Pancreas (tissue), 10 donors: ENCODE measurements at regions not wholly inside any gene's neighbourhood (a gene's known extent, or its start where the extent isn't known, plus 50 kb on each side); places are given as distances from the start of the nearest gene placed in this dataset.
"Not testable (repeated sequence)": the region's sequence is repeated elsewhere in the genome, so short reads cannot be mapped to it uniquely, and the experiment has no call there.

Experiments
- ATAC-seq, 4 donors: fragments of 200-7000 bp; cut with Tn5 transposase; one replicate each; pipeline versions ENCODE4 v1.8.0 to v1.9.1; 2020; ENCODE audit warnings: mild to moderate bottlenecking in 4 of 4, moderate library complexity in 4 of 4
- DNase-seq, 6 donors: peaks; one replicate each; pipeline ENCODE4 v3.0.0-alpha.2; 2020
- FAIRE-seq: peaks from 2 replicates; lab custom pipeline; 2012; peaks lifted over from hg19 to GRCh38; lab: Jason Lieb, UNC
- H3K27ac ChIP-seq, 4 donors: fragments of 200-600 bp; sonication (generic); 1 replicate in 3 of 4; 2 replicates in 1 of 4; pipeline versions ENCODE4 v1.5.0 to v1.8.0; 2020
- H3K27me3 ChIP-seq, 4 donors: fragments of 200-600 bp; one replicate each; pipeline ENCODE4 v1.8.0; 2021
- H3K36me3 ChIP-seq, 3 donors: fragments of 200-600 bp; sonication (generic) in 1 of 3; one replicate each; pipeline versions ENCODE4 v1.5.0 to v1.8.0; 2020 to 2021
- H3K4me1 ChIP-seq, 3 donors: fragments of 200-600 bp; one replicate each; pipeline ENCODE4 v1.8.0; 2021
- H3K4me3 ChIP-seq, 4 donors: fragments of 200-600 bp; sonication (generic) in 2 of 4; one replicate each; pipeline versions ENCODE4 v1.5.0 to v1.8.0; 2020 to 2021
- H3K9me3 ChIP-seq, 4 donors: fragments of 200-600 bp; one replicate each; pipeline ENCODE4 v1.8.0; 2021
- WGBS, 2 donors: extraction: QIAGEN DNeasy Blood & Tissue Kit; methylation state at CpG; one replicate each; pipeline ENCODE4 v1.1.7; 2013; 5-methylcytosine and 5-hydroxymethylcytosine counted together
- intact Hi-C, 3 donors: fragments of 100-400 bp; cut with DNase I; formaldehyde crosslinking; loops; one replicate each; pipeline versions ENCODE4 v1.11.1 to v1.14.2; 2022
- TF ChIP-seq, protein P1 (sequence below), 4 donors: fragments of 200-600 bp; sonication (generic) in 3 of 4; IDR thresholded peaks; one replicate each; pipeline versions ENCODE4 v1.5.0 to v1.8.0; 2021; ENCODE audit warnings: antibody characterized with exemption in 4 of 4
- donor health status: healthy with polysubstance abuse.
- donor health status: DM: no; HTN: no; CAD: no; lungs with moderate emphysema.
- donor health status: DM: no; HTN: no; CAD: no.
- donor health status: control.
- donor health status: control.
- donor health status: Bipolar disorder and iron deficiency.
- donor health status: DM: yes; HTN: yes; CAD: no.
- donor health status: DM: no; HTN: no; CAD: no.
- donor health status: DM: no; HTN: no; CAD: no.
- donor health status: DM: yes; HTN: yes; CAD: no.

DNA sequence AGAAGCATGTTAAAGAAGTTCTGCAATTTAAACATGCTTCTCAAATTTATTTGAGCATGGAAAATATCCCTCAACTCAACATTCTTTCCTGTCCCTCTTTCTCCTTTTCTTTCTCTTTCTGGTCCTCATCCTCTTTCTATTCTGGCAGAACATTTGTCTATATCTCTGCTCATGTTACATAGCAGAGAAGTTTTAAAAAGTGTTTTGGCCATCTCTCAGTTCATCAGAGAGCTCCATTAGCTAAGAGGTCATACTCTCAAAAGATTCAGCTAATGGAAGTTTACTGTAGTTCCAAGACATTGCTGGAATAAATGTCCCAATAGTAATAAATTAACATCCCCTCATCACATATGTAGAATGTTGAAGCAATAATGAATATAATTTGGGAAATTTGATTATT is 53.5 kb downstream of the XCL2 start:
- no peak overlapping the region for H3K27ac ChIP-seq
- H3K4me3 ChIP-seq: no peak overlapping the region
- ATAC-seq (no peak), FAIRE-seq (no peak), DNase-seq (no peak)
- H3K27me3 ChIP-seq: no peaks in the 10 kb centered on the region
- no peaks in the 10 kb centered on the region for H3K36me3 ChIP-seq
- TF ChIP-seq, protein P1, sequence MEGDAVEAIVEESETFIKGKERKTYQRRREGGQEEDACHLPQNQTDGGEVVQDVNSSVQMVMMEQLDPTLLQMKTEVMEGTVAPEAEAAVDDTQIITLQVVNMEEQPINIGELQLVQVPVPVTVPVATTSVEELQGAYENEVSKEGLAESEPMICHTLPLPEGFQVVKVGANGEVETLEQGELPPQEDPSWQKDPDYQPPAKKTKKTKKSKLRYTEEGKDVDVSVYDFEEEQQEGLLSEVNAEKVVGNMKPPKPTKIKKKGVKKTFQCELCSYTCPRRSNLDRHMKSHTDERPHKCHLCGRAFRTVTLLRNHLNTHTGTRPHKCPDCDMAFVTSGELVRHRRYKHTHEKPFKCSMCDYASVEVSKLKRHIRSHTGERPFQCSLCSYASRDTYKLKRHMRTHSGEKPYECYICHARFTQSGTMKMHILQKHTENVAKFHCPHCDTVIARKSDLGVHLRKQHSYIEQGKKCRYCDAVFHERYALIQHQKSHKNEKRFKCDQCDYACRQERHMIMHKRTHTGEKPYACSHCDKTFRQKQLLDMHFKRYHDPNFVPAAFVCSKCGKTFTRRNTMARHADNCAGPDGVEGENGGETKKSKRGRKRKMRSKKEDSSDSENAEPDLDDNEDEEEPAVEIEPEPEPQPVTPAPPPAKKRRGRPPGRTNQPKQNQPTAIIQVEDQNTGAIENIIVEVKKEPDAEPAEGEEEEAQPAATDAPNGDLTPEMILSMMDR (IDR thresholded peaks at IDR 0.05): no peak
- no peaks in the 10 kb centered on the region for H3K9me3 ChIP-seq
- intact Hi-C loops: no loop called here
- peaks cover 0 to 8% (median 5%) of the 10 kb centered on the region in 3 donors for H3K4me1 ChIP-seq

DNA sequence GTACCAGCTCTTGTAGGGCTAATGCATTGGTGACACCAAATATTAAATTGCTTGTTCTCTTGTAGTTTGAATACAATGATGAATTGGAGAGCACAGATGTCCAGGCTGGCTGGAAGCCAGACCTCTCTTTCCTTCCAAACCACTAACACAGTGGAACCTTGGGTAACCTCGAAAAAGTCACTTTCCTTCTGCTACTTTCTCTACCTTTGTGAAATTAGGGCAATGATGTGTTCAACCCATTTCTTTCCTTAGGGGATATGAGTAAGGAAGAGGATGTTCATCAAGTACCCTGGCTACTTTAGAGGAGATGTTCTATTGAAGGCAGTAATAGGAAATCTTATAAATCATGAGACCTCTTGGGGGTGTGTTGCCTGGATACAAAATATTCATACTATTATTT is 55.7 kb downstream of the XCL2 start:
- Histone ChIP-seq H3K36me3 (no peaks in the 10 kb centered on the region), H3K4me3 (no peak overlapping the region), H3K9me3 (no peaks in the 10 kb centered on the region), H3K27ac (no peak overlapping the region), H3K4me1 (peaks cover 6 to 14% (median 11%) of the 10 kb centered on the region in 3 donors), H3K27me3 (no peaks in the 10 kb centered on the region)
- peak in 1 of 6 donors; percentile 32 for DNase-seq
- TF ChIP-seq, protein P1 (IDR thresholded peaks at IDR 0.05): no peak
- FAIRE-seq: no peak
- intact Hi-C loops: no loop called here
- ATAC-seq: peak in 2 of 4 donors; percentile 48 to 58
- WGBS, 2 donors: 20 to 21% methylated on average over 1 of the region's 1 CpG

DNA sequence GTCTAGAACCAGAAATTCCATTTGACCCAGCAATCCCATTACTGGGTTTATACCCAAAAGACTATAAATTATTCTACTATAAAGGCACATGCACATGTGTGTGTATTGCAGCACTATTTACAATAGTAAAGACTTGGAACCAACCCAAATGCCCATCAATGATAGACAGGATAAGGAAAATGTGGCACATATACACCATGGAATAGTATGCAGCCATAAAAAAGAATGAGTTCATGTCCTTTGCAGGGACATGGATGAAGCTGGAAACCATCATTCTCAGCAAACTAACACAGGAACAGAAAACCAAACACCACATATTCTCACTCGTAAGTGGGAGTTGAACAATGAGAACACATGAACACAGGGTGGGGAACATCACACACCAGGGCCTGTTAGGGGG is 57.0 kb downstream of the XCL2 start:
- H3K4me3 ChIP-seq, ATAC-seq, intact Hi-C loops, FAIRE-seq, H3K36me3 ChIP-seq, H3K27me3 ChIP-seq, DNase-seq, H3K27ac ChIP-seq, H3K9me3 ChIP-seq: not testable (repeated sequence)
- 95 to 100% methylated on average over 1 of the region's 1 CpG for WGBS, 2 donors
- peaks cover 7 to 17% (median 15%) of the 10 kb centered on the region in 3 donors for H3K4me1 ChIP-seq

DNA sequence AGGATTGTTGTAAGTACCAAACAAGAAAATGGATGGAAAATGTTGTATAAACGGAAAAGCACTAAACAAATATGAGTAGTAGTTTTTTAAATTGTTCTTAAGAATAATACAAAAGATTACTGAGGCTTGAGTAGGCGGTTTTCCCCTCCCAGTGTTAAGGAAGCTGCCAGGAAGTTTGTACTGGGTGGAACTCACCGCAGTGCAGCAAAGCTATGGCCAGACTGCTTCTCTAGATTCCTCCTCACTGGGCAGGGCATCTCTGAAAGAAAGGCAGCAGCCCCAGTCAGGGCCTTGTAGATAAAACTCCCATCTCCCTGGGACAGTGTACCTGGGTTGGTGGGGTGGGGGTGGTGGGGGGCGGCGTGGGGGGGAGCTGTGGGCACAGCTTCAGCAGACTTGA is 58.7 kb downstream of the XCL2 start:
- Histone ChIP-seq H3K36me3 (no peaks in the 10 kb centered on the region), H3K4me1 (peaks cover 7 to 23% (median 18%) of the 10 kb centered on the region in 3 donors), H3K4me3 (no peak overlapping the region), H3K27ac (no peak overlapping the region), H3K27me3 (no peaks in the 10 kb centered on the region), H3K9me3 (no peaks in the 10 kb centered on the region)
- FAIRE-seq (no peak), ATAC-seq (peak in 2 of 4 donors; percentile 28 to 43), DNase-seq (no peak)
- TF ChIP-seq, protein P1 (IDR thresholded peaks at IDR 0.05): no peak
- intact Hi-C loops: no loop called here
- WGBS, 2 donors: 64 to 66% methylated on average over 5 of the region's 5 CpGs

DNA sequence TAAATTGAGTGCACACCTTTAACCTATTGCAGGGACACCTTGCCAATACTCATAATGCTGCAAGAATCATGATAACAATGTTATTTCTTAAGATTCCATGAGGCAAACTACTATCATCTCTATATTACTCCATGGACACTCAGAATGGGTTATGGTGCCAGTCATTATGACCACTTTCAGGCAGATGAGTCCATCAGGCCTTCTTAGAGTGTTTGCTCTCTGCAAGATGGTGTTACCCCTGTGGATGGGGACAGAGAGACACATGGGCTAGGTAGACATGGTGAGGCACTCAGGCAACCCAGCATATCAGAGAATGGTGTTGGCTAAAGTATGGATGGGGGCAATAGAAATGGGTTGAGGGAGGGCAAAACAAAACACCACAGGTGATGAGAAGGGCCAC is 59.7 kb downstream of the XCL2 start:
- TF ChIP-seq, protein P1 (IDR thresholded peaks at IDR 0.05): no peak
- Histone ChIP-seq H3K9me3 (no peaks in the 10 kb centered on the region), H3K27ac (peak overlapping the region in 1 of 4 donors; percentile 58), H3K4me3 (no peak overlapping the region), H3K4me1 (peaks cover 7 to 23% (median 18%) of the 10 kb centered on the region in 3 donors), H3K27me3 (no peaks in the 10 kb centered on the region), H3K36me3 (no peaks in the 10 kb centered on the region)
- peak in 1 of 4 donors; percentile 13 for ATAC-seq
- DNase-seq: no peak
- intact Hi-C loops: no loop called here
- no peak for FAIRE-seq
